Ecto neural progenitor cell (in vitro differentiated cells): ENCODE measurements at regions not wholly inside any gene's neighbourhood (a gene's known extent, or its start where the extent isn't known, plus 50 kb on each side); places are given as distances from the start of the nearest gene placed in this dataset.
"Not testable (repeated sequence)": the region's sequence is repeated elsewhere in the genome, so short reads cannot be mapped to it uniquely, and the experiment has no call there.

ENCODE experiments used
- DNase-seq: peaks from one replicate; pipeline ENCODE4 v3.0.0-alpha.2; 2018; ENCODE audit warnings: low spot score

DNA sequence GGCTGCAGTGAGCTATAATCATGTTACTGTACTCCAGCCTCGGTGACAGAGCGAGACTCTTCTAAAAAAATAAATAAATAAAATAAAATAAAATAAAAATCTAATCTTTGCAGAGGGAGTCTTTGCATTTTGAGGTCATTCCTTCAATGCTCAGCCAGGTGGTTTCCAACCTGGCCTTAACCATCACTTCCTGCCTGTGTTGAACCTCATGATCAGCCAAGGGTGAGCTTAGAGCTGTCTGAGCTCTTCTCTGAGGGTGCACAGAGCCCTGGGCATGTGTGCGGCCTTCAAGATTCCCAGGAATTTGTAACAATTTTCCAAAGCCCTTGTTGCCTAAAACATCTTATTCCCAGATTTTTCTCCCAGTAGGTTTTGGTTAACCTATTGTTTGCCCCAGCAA, 94.3 kb downstream of the KCNJ12 start:
- DNase-seq, result not testable (repeated sequence)

DNA sequence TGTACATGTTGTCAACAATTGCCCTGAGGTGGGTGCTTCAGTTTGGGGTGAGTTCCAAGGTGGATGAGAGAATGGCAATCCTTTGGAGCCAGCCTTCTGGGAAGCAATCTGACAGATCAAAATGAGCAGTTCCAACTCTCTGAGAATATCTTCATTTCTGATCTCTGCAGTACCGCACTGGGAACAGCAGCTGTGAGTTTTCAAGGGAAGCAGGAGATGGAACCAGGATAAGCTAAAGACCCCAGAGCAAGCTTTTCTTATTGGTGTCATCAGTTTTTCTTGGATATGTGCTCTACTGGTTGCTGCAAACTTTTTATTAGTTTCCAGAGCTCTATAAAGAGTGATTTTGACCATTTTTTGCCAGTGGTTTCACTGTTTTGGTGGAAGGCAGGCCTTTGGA, 94.7 kb downstream of the KCNJ12 start:
- peak; percentile 17 for DNase-seq

DNA sequence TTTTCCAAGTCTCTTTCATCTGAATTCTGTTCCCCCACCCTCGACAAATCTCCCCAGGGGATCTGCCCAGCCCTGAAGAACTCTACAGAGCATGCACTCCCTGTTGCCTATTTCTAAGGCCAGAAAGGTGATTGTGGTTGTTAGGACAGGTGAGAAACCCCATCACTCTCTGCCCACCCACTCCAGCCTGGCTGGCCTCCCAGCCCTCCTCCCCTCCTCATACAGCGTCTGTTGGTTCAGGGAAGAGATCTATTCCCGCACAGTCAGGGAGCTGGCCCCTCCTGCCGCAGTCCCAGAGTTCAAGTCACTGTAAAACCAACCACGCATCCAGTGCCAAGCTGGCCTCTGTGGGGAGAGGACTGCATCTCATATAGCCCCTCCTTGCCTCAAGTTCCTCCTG, 98.7 kb downstream of the KCNJ12 start:
- DNase-seq, result peak; percentile 31

DNA sequence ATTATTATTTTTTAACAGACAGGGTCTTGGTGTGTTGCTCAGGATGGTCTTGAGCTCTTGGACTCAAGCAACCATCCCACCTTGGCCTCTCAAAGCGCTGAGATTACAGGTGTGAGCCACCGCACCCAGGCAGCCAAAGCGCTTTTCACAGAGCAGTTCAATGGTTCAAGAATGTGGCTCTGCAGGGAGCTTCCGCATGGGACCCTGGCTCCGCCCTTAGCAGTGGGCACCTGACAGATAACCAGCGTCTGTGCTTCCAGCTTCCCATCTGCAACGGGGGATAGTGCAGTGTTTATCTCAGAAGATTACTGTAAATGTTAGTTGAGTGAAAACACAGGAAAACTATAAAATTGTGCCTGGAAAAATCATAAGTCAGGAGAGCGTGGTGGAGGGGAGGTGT, 99.4 kb downstream of the KCNJ12 start:
- DNase-seq, result peak; percentile 34

DNA sequence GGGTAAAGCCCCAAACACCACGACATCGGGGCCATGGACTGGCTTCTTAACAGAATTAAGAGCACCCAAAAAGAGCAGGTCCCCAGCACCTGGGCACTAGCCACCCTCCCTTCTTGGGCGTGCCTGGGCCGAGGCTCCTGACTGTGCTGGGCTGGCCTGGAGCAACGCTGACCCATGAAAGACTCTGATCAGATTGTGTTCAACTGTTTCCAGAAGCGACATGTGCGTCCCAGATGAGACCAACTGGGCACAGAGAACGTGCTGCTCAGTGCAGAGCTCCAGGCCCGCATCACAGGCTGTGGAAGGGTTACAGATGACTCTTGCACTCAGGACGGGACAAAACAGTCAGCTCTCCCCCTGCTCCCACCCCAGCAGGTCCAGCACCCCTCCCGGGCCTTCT, 100.7 kb downstream of the KCNJ12 start:
- peak; percentile 21 for DNase-seq

DNA sequence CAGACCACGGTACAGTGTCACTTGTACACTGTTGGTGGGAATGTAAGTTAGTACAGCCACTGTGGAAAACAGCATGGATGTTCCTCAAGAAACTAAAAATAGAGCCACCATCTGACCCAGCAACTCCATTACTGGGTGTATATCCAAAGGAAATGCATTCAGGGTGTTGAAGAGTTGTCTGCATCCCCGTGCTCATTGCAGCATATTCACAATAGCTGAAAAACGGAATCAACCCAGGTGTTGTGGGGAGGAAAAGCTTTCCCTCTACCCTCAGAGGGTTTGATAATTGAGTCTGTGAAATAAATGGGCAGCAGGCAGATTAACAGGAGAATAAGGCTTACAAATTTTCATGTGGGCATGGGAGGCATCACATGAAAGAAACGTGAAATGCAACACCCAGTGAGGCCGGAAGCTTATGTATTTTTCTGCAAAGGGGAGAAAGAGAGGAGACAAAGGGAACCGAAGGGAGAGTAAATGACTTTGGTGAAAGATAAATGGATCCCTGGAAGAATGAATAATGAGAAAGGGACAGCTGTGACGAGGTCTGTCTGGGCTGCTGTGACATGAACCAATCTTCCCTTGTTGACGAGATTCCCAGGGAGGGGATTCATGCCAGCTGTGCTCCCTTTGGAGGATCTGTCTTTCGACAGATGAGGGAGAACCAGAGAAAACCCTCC, 106.2 kb downstream of the KCNJ12 start:
- DNase-seq, result no peak

DNA sequence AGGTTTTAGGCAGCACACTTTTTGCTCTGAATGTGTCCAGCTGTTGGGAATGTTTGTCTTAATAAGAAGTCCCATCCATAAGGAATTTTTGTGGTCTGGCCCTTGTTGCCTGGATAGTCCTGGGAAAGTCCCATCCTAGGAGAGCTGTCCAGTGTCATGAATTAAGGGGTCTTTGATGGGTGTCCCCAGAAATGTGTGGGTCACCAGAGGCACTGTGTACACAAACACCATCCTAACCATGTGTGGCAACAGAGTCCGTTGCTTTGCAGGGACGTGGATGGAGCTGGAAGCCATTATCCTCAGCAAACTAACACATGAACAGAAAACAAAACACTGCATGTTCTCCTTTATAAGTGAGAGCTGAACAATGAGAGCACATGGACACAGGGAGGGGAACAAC, 111.9 kb downstream of the KCNJ12 start:
- not testable (repeated sequence) for DNase-seq

DNA sequence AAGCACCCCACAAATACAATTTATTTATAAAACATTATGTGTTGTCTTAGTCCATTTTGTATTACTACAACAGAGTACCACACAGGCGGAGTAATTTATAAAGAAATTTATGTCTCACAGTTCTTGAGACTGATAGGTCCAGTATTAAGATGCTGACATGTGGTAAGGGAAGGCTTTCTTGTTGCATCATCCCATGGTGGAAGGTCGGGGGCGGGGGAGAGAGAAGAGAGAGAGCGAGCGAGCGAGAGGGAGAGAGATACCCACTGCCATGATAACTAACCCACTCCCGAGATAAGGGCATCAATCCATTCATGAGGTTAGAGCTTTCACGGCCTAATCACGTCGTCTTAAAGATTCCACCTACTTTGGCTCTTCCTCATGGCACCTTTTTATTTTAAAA, 117.8 kb downstream of the KCNJ12 start:
- no peak for DNase-seq

DNA sequence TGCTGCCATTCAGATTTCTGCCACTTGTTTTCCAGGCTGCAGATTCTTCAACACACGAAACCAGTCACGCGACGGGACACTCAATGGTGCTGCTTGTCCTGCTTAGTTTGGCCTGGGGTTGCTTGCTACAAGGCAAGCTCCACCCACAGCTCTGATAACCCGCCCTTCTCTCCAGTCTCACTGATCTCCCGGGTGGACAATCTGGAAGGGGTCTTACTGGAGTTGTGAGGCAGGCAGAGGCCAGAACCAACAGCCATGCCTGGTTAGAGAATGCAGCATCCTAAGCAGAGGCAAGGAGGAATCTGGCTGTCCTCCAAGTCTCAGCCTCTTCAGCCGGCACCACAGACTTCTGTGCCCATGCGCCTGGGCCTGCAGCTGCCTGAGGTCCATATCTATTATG, 119.1 kb downstream of the KCNJ12 start:
- no peak for DNase-seq

DNA sequence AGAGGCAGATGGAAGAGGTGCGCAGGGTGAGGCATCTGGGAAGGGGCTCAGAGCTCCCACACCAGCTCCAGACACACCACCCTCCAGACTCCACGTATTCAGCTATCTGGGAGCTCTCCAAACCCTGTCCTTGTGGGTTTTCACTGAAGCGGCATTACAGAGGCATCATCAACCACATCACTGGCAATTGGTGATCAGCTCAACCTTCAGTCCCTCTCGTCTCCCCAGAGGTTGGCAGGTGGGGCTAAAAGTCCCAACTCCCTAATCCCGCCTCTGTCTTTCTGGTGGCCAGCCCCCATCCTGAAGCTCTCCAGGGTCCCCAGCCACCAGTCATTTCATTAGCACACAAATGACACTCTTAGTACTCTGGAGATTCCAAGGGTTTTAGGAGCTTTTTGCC, 123.9 kb downstream of the KCNJ12 start:
- peak; percentile 47 for DNase-seq

DNA sequence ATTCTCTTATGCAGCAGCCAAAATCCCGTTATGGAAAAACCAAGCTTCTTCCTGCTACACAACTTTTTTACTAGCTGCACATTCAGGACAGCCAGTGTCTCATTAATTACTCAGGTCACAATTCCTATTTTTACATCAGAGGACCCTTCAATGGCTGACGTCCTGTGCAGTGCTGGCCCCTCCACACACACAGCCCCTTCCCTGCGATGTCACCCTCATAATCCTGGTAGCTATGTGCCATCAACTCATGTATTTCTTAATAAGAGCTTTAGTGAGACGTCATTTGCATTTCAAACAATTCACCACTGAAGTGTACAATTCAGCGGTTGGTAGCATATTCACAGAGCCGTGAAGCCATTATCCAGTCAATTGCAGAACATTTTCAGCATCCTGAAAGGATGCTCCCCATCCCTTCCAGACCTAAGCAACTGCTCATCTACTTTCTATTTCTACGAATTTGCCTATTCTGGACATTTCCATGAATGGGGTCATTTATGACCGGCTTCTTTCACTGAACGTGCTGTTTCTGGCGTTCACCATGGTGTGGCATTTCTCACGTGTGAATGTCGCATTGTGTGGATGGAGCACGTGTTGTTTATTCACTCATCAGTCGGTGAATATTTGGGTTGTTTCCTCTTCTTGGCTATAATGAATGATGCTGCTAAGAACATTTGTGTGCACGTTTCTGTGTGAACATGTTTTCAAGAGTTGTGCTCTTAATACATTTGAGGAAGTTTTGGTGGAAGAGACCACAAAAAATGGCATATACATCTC, 126.0 kb downstream of the KCNJ12 start:
- DNase-seq, result not testable (repeated sequence)

DNA sequence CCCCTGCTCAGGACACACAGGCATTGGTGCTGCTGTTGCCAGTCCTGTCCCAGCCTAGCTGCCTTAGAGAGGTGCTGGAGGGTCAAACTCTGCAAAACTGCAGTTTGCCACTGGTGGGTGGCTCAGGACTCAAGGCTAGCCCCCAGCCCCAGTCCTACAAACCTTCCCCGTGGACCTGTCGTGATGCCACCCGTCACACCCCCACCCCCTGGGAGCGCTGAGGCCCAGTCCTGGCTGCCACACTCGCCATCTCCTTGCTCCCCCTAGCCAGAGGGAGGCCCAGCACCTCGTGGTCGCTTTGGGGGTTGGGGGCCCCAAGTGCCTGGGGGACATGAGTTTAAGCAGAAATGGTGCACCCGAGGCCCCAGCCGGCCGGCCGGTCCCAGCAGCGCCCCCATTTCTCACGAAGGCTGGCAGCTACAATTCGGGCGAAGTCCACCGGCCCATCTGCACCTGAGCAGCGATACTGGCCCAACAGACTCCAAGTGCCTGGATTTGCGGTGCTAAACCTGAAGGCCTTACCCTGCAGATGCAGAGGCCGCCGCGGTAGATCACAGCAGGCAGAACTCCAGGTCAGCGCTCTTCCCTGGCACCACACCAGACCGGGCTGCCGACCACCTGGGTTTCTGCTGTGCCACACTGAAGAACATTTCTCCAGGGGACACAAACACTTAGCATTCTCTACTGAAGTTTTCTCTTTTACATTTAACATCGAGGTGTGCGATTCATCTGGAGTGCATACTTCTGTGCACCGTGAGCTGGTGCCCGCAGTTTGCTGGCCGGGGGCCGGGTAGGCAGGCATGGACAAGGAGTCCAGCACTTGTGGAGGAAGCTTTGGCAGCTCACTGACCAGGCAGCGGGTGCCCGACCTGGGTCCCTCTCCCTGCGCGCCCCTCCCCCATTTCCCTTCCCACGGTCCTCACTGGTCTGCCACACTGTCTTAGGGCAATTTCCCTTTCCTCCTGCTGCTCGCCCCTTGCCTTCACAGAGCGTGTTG, 130.0 kb downstream of the KCNJ12 start:
- DNase-seq, result no peak

DNA sequence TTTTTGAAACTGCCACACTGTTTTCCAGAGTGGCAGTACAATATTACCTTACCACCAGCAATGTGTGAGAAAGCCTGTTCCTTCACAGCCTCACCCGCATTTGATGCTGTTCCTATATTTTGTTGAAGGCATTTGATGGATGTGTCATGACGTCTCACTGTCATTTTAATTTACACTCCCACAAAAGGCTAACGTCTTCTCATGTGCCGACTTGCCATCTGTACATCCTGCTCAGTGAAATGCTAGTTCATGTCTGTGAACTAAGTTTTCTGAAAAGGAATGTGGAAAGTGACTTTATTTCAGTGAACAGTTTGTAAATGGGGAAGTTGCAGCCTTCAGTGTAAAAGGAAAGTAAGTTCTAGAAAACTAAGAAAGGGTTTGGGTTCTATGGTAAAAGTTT, 131.6 kb downstream of the KCNJ12 start:
- not testable (repeated sequence) for DNase-seq

DNA sequence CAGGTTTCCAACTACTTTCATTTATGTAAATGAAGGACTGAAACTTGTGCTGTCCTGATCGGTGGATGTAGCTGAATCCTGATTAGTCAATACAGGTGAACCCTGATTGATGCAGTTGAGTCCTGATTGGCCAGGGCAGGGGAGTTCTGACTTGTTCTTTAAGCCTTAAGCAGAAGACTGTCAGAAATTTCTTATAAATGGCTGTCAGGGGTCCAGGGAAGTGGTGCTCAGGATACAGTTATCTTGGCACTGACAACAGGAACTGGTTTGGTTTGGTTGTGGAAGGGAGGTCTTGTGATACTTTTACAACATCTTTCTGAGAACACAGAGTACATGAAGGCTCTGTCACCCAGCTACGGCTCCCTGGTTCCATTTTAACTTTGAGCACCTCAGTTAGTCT, 132.1 kb downstream of the KCNJ12 start:
- no peak for DNase-seq

DNA sequence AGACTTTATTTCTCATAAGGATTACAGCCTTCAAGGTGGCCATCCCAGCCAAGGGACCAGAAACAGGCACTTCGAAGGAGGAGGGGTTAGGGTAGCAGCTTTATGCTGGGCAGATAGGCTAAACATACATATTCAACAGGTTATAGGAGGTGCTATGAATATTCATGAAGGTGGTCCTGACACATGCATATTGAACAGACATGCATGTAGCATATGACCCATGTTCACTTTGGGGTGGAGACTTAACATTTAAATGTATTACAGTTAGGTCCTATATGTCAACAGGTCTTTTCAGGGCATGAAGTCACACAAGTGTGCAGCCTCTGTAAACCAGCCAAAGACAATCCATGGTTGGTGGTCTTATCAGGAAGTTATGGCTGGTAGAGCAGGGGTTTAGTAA, 133.2 kb downstream of the KCNJ12 start:
- DNase-seq, result not testable (repeated sequence)

DNA sequence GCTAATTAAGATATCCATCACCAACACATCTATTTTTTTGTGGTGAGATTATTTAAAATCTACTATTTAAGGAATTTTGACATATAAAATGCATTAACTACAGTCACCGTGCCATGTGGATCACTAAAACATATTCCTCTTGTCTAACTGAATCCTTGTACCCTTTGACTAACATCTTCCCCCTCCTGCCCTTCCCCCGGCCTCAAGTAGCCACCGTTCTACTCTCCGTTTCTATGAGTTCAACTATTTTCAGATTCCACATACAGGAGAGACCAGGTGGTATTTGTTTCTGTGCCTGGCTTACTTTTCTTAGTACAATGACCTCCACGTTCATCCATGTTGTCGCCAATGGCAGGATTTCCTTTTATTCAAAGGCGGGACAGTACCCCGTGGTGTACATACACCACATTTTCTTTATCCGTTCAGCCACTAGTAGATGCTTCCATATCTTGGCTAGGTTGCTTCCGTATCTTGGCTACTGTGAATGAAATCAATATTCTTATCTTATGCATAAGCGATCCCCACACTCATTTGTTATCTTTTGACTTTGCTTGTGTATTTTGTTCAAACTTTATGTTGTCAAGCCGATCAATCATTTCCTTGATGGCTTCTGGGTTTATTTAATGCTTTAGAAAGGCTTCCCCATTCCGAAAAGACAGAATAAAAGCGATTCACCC, 134.7 kb downstream of the KCNJ12 start:
- DNase-seq, result no peak

DNA sequence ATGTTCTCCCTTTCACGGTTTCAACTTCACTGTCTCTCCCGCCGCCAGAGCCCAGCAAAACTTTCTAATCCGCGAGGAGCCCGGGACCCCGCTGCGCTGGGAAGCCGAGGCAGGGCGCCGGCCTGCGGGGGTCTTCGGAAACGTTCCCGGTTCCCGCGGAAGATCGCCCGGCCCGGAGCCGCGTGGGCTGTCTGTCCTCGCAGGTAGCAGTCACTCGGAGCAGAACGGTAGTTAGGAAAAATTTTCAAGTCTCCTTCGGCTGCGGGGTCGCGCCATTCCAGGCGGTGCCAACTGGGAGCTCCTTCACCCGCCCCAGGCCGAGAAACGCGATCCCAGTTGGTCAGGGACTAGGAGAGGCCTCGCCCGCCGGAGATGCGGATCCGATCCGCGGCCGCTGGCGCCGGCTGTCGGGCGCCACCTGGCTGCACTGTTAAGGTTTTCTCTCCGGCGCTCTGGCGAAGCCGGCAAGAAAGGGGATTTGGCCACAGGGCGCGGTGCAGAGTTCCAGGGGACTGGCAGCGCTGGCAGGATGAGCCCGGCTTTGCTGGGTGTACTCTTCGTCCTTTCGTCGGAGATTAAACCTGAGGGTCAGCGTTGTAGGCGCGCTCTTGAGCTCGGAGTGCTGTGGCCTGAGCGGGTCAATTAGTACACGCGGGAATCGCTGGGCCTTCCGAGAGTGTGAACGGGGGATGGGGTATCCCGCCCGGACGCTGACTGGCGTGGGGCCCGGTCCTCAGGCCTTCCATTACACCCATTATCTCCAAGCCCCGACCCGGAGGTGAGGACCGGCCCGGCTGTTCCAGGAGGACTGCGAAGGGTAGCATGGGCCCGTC, 135.4 kb downstream of the KCNJ12 start:
- peak; percentile 95 for DNase-seq

DNA sequence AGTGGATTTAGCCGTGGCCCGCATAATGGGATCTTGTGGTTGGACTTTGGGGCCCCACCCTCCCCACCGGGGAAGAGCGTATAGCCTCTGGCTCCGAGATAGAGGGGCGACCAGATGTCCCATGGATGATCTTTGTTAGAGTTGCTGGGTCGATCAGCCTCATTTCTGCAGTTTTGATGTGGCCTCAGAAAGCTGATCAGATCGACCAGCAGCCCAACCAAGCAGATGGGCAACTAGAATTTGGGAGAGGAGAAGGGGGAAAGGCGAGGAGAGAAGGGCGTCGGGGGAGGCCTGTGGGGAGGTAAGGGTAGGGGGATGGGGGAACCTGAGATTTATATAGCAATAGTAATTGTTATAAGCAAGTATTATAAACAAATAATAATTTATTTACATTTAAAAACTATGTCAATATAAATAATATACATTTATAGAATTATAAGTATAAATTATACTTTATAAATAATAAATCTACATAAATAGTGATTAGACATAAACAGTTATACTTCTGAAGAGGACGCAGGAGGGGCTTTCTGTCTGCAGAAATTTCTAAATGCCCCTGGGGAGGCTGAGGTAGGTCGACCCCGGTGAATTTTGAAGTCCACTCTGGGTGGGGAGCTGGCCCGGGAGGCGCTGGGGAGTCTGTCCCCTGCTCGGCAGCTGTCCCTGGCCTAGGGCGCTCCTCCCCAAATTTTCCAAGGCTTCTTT, 136.3 kb downstream of the KCNJ12 start:
- DNase-seq, result no peak

DNA sequence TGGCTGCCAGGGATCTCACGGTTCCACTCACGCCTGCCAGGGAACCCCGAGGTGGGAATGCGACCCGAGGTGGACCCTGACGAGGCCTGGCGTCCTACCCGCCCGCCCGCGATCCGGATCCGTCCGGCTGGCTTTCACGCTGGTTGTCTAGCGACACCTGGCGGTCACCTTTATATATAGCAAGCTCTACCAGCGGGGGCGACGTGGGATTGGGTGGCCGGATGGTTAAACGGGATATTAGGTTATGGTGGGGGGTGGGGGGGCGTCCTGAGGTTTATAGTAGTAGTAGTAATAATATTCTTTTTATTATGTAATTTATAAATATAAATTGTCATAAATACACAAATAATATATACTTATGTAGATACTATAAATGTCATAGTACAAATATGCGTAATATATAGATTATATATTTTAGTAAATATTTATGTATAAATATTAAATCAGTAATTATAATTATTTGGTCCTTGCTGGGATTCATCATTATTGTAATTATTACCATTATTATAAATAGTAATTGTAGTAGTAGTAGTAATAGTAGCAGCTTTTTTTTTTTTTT, 136.9 kb downstream of the KCNJ12 start:
- peak; percentile 92 for DNase-seq

DNA sequence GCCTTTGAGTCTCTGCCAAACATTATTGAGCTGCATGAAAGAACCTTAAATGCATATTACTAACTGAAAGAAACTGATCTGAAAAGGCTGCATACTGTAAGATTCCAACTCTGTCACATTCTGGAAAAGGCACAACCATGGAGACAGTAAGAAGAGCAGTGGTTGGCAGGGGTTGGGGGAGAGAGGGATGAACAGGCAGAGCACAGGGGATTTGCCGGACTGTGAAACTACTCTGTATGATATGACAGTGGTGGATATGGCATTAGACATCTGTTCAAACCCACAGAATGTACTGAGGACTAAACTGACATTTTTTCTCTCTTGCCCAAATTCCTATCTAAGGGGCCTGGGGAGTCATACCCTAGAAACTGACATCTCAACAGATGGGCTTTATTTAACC, 138.4 kb downstream of the KCNJ12 start:
- not testable (repeated sequence) for DNase-seq
